GM19351 (cell line): ENCODE measurements at regions not wholly inside any gene's neighbourhood (a gene's known extent, or its start where the extent isn't known, plus 50 kb on each side); places are given as distances from the start of the nearest gene placed in this dataset.

Source experiments
- ATAC-seq: cut with Tn5 transposase; IDR thresholded peaks from one replicate; pipeline ENCODE4 v1.9.1; 2021; ENCODE audit warnings: mild to moderate bottlenecking, moderate library complexity; ENCODE audit not compliant: unreplicated experiment

GRCh38 chr1:4404854-4405590, 249.4 kb upstream of the AJAP1 start:
- no peak for ATAC-seq

- ATAC-seq = no peak
Measured at GRCh38 chr1:4407851-4408250, 246.6 kb upstream of the AJAP1 start.

GRCh38 chr1:4408380-4408779, 246.0 kb upstream of the AJAP1 start:
- no peak for ATAC-seq

- ATAC-seq = no peak
Measured at GRCh38 chr1:4411862-4412261, 242.5 kb upstream of the AJAP1 start.

- no peak for ATAC-seq
Measured at GRCh38 chr1:4415476-4415875, 238.9 kb upstream of the AJAP1 start.

GRCh38 chr1:4416189-4416588, 238.2 kb upstream of the AJAP1 start:
- no peak for ATAC-seq

GRCh38 chr1:4418021-4418420, 236.4 kb upstream of the AJAP1 start:
- ATAC-seq = no peak

- no peak for ATAC-seq
Measured at GRCh38 chr1:4421986-4422385, 232.4 kb upstream of the AJAP1 start.

GRCh38 chr1:4422504-4423289, 231.7 kb upstream of the AJAP1 start:
- no peak for ATAC-seq

GRCh38 chr1:4424254-4424653, 230.2 kb upstream of the AJAP1 start:
- no peak for ATAC-seq

- ATAC-seq = no peak
Measured at GRCh38 chr1:4424766-4425165, 229.6 kb upstream of the AJAP1 start.

GRCh38 chr1:4425892-4426291, 228.5 kb upstream of the AJAP1 start:
- ATAC-seq = no peak

GRCh38 chr1:4428711-4429110, 225.7 kb upstream of the AJAP1 start:
- ATAC-seq = no peak

GRCh38 chr1:4430406-4431365, 223.7 kb upstream of the AJAP1 start:
- ATAC-seq = no peak

GRCh38 chr1:4431491-4431890, 222.9 kb upstream of the AJAP1 start:
- no peak for ATAC-seq

- no peak for ATAC-seq
Measured at GRCh38 chr1:4433075-4433474, 221.3 kb upstream of the AJAP1 start.

GRCh38 chr1:4444086-4444485, 210.3 kb upstream of the AJAP1 start:
- ATAC-seq = no peak

- ATAC-seq = no peak
Measured at GRCh38 chr1:4447778-4448420, 206.5 kb upstream of the AJAP1 start.

GRCh38 chr1:4449972-4450371, 204.4 kb upstream of the AJAP1 start:
- no peak for ATAC-seq

- ATAC-seq = no peak
Measured at GRCh38 chr1:4452701-4453100, 201.7 kb upstream of the AJAP1 start.

GRCh38 chr1:4460052-4460451, 194.4 kb upstream of the AJAP1 start:
- ATAC-seq = no peak
